ENCODE measurements at regions not wholly inside any gene's neighbourhood (a gene's known extent, or its start where the extent isn't known, plus 50 kb on each side); places are given as distances from the start of the nearest gene placed in this dataset.
"Not testable (repeated sequence)": the region's sequence is repeated elsewhere in the genome, so short reads cannot be mapped to it uniquely, and the experiment has no call there.

DNA sequence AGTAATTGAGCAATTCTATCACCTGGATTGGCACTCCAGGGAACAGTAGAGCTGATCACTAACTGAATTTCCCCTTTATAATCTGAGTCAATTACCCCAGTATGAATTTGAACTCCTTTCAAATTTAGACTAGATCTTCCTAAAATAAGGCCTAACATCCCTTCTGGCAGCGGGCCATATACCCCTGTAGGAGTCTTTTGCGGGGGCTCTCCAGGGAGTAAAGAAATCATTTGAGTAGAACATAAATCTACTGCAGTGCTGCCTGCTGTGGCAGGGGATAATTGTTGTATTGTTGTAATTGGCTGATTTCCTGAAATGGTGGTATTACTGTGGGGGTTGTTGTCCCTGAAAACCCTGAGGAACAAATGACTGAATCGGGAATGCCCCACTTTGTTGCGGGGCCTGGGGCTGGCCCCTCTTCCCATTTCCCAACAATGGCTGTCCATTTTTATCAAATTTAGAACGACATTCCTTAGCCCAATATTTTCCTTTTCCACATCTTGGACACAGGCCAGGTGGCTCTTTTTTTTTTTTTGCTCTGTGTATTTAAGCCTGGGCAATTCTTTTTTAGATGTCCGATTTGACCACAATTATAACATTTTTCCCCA lies 217.4 kb downstream of the ADRA2C start:
- TF ChIP-seq, protein P1, sequence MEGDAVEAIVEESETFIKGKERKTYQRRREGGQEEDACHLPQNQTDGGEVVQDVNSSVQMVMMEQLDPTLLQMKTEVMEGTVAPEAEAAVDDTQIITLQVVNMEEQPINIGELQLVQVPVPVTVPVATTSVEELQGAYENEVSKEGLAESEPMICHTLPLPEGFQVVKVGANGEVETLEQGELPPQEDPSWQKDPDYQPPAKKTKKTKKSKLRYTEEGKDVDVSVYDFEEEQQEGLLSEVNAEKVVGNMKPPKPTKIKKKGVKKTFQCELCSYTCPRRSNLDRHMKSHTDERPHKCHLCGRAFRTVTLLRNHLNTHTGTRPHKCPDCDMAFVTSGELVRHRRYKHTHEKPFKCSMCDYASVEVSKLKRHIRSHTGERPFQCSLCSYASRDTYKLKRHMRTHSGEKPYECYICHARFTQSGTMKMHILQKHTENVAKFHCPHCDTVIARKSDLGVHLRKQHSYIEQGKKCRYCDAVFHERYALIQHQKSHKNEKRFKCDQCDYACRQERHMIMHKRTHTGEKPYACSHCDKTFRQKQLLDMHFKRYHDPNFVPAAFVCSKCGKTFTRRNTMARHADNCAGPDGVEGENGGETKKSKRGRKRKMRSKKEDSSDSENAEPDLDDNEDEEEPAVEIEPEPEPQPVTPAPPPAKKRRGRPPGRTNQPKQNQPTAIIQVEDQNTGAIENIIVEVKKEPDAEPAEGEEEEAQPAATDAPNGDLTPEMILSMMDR (IDR thresholded peaks at IDR 0.05) = not testable (repeated sequence)
- TF ChIP-seq GABPA (IDR thresholded peaks at IDR 0.05; ENCODE audit: low read depth); TAF1 (IDR thresholded peaks at IDR 0.05; ENCODE audit: borderline replicate concordance, low read depth, low read length); POLR2AphosphoS5 (IDR thresholded peaks at IDR 0.05; ENCODE audit: low read depth, low read length); EP300 (IDR thresholded peaks at IDR 0.05; ENCODE audit: borderline replicate concordance in 1 of 2, low read depth in 1 of 2, low read length in 1 of 2); RCOR1 (IDR thresholded peaks at IDR 0.05; ENCODE audit: low read length): not testable (repeated sequence)
- TF ChIP-seq, protein P2, sequence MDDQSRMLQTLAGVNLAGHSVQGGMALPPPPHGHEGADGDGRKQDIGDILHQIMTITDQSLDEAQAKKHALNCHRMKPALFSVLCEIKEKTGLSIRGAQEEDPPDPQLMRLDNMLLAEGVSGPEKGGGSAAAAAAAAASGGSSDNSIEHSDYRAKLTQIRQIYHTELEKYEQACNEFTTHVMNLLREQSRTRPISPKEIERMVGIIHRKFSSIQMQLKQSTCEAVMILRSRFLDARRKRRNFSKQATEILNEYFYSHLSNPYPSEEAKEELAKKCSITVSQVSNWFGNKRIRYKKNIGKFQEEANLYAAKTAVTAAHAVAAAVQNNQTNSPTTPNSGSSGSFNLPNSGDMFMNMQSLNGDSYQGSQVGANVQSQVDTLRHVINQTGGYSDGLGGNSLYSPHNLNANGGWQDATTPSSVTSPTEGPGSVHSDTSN (IDR thresholded peaks at IDR 0.05) = not testable (repeated sequence)
